DMS153 treated with DMSO at 0.1 percent for 48 hours (cell line): ENCODE measurements at regions not wholly inside any gene's neighbourhood (a gene's known extent, or its start where the extent isn't known, plus 50 kb on each side); places are given as distances from the start of the nearest gene placed in this dataset.
"Not testable (repeated sequence)": the region's sequence is repeated elsewhere in the genome, so short reads cannot be mapped to it uniquely, and the experiment has no call there.

Source experiments
- DNase-seq: peaks from one replicate; lab custom pipeline; 2025; ENCODE audit not compliant: unreplicated experiment; lab: John Stamatoyannopoulos, UW

- no peak for DNase-seq
These were observed 229.8 kb upstream of the TEX13C start for GRCh38 chrX:125089761-125090445.

DNA sequence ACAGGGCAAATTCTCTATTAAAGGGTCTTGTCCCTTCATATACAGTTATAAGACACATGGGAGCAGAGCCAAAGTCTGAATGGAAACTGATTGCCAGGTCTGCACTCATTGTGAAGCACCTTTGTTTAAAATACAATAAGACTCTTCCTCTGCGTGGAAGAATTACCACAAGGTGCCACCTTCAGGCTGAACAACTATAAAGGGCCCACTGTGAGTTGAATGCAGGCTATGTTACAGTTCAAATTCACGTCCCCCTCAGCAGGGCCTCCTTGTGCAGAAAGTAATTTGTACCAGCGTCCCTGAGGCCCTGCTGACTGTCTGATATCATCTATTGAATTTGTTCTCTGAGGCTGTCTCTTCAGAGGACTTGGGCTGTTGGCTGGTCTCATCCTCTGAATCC lies 225.8 kb upstream of the TEX13C start:
- no peak for DNase-seq

DNA sequence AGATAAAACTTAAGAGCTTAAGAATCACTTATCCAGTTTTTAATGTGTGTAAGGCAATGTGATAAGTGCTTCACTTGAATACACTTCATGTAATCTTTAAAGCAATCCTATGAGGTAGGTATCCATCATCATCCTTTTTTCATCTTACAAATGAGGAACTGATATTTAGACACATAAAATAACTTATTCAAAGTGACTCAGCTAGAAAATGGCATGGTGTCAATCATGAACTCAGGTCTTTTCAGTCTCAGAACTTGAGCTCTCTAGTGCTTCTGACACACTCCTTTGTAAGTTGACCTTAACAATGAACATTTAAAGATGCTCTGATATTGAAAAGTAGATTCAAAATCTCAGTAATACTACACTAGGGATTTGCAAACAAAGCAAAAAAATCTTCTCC lies 224.8 kb upstream of the TEX13C start:
- DNase-seq, result no peak

DNA sequence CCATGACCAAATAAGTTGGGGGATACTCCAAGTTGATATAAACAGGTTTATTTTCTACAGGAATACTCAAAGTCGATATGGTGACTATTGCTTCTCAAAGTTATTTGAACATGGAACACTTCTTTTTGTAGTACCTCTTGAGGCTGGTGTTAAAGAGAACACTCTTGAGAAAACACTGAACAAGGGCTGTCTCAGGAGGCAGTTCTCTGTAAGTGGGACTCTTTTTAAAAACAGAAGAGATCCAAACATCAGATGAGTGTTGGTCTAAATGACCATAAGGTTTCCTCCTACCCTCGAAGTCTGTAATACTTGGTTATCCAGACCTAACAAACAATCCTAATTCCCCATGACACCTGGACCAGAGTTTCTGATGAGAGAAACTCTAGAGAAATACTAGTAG lies 223.2 kb upstream of the TEX13C start:
- no peak for DNase-seq

- no peak for DNase-seq
These were observed 222.8 kb upstream of the TEX13C start for GRCh38 chrX:125096870-125097269.

- DNase-seq, result no peak
These were observed 217.5 kb upstream of the TEX13C start for GRCh38 chrX:125101971-125102755.

DNA sequence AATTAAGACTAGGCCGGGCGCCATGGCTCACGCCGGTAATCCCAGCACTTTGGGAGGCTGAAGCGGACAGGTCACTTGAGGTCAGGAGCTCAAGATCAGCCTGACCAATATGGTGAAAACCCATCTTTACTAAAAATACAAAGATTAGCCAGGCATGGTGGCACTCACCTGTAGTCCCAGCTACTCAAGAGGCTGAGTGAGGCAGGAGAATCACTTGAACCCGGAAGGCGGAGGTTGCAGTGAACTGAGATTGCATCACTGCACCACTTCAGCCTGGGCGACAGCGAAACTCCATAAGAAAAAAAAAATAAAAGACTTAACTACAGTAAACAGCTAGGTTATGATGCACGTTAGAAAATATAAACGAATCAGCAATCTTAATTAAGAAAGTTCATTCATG lies 216.0 kb upstream of the TEX13C start:
- DNase-seq, result no peak

GRCh38 chrX:125108921-125109320 lies 210.8 kb upstream of the TEX13C start:
- no peak for DNase-seq

DNA sequence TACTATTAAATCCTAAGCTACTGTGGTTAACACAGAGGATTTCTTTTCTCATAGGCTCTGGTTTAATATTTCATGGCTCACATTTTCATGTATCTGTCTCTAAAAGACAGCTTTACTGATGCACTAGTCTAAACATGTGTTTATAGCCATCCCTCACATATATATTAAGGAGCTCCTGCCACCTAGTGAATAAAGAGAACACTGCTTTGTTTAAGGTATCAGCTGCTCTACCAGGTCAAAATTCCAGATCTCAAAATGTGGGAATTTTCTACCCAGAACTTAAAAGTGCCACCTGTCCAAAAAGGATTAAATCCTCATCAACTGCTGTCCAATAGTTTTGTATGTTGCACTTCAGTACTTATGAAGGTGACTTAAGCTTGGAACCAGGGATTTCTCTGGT lies 188.5 kb upstream of the TEX13C start:
- DNase-seq, result peak; percentile 26

DNA sequence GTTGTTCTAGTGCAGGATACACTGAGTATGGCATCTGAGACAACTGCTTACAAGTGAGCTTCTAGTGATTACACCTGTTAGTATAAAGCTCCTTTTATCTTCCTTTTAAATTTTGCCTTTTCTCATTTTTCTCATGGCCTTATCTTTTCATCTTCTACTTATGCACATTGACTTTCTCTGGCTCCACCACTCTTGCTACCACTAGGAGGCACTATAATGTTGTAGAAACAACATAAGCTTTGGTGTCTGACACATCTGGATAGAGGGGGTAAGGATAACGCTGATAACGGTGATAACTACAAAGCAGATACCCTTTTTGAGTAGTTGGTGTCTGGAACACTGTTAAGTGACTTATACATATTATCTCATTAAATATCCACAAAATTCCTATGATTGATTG lies 187.4 kb upstream of the TEX13C start:
- no peak for DNase-seq

- DNase-seq, result no peak
These were observed 182.2 kb upstream of the TEX13C start for GRCh38 chrX:125137521-125137920.

- DNase-seq, result no peak
These were observed 169.4 kb upstream of the TEX13C start for GRCh38 chrX:125150231-125150630.

DNA sequence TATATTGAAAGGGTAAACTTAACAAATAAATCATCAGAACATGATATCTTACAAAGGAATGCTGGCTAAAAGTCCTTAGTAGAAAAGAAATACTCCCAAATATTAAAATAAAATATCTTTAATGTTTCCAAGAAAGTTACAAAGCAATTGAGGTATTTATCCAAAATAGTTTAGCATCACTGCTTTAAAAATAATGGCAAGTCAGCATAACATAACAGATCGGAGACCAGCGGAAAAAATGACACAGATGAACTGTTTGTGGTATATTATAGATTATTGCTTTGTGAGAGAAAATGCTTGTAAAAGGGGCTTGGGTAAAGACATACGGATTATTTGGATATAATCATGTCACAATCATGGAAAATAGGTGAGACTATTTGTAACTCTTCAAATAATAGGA lies 168.5 kb upstream of the TEX13C start:
- no peak for DNase-seq

GRCh38 chrX:125152011-125152410 lies 167.7 kb upstream of the TEX13C start:
- DNase-seq, result no peak

DNA sequence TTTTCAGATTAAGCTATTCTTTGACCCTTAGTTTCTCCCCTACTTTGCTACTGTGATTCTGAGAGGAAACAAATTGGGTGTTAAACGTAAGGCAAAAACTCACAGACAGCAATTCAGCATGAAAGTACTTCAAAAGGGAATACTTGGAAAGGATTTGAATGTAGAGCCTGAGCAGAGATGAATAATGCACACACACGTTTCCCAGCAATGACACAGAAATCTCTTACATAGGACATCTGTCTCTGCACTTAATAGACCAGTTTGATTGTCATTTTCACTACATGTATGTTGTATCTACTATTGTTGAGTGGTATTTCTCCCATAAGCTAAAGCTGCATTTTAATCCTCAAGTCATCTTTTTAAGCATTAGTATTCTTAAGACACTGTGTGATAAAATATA lies 166.1 kb upstream of the TEX13C start:
- no peak for DNase-seq

DNA sequence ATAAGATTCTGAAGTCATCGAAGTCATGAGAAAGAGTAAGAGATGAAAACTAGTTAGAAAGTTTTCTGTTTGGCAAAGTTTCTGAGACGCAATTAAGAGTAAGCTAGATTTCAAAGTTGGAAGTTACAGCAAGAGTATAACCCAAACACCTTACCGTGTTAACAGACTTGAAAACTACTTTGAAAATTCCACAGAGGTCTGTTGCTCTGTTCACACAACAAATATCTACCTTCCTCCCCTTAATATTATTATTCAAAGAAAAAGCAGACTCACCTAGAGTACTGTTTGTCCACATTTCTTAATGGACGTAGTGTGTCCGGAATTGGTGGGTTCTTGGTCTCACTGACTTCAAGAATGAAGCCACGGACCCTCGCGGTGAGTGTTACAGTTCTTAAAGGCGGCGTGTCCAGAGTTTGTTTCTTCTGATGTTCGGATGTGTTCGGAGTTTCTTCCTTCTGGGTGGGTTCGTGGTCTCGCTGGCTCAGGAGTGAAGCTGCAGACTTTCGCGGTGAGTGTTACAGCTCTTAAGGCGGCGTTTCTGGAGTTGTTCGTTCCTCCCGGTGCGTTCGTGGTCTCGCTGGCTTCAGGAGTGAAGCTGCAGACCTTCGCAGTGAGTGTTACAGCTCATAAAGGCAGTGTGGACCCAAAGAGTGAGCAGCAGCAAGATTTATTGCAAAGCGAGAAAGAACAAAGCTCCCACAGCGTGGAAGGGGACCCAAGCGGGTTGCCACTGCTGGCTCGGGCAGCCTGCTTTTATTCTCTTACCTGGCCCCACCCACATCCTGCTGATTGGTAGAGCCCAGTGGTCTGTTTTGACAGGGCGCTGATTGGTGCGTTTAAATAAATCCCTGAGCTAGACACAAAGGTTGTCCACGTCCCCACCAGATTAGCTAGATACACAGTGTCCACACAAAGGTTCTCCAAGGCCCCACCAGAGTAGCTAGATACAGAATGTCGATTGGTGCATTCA lies 165.1 kb upstream of the TEX13C start:
- not testable (repeated sequence) for DNase-seq

DNA sequence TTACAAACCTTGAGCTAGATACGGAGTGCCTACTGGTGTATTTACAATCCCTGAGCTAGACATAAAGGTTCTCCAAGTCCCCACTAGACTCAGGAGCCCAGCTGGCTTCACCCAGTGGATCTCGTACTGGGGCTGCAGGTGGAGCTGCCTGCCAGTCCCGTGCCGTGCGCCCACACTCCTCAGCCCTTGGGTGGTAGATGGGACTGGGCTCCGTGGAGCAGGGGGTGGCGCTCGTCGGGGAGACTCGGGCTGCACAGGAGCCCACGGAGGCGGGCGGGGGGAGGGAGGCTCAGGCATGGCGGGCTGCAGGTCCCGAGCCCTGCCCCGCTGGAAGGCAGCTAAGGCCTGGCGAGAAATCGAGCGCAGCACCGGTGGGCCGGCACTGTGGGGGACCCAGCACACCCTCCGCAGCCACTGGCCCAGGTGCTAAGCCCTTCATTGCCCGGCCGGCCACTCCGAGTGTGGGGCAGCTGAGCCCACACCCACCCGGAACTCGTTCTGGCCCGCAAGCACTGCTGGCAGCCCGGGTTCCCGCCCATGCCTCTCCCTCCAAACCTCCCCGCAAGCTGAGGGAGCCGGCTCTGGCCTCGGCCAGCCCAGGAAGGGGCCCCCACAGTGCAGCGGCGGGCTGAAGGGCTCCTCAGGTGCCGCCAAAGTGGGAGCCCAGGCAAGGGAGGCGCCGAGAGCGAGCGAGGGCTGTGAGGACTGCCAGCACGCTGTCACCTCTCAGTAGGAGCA lies 164.2 kb upstream of the TEX13C start:
- not testable (repeated sequence) for DNase-seq

DNA sequence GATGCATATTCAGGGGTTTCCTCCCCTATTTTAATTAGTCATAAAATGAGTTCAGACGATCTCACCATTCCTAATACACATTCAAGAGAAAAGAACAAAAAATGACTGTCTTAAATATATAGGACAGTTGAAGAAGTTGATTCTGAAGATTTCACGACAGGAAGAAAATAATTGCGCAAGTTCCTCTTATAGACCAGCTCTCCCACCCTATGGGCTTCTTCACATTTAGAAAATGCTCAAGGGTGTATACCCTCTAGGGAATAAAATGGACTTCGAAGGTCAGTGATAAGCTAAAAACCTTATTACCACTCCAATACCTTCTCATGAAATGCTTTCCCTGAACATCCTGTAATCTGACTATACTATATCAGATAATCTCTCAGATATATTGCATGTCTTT lies 149.2 kb upstream of the TEX13C start:
- no peak for DNase-seq

GRCh38 chrX:125172531-125172930 lies 147.1 kb upstream of the TEX13C start:
- no peak for DNase-seq

DNA sequence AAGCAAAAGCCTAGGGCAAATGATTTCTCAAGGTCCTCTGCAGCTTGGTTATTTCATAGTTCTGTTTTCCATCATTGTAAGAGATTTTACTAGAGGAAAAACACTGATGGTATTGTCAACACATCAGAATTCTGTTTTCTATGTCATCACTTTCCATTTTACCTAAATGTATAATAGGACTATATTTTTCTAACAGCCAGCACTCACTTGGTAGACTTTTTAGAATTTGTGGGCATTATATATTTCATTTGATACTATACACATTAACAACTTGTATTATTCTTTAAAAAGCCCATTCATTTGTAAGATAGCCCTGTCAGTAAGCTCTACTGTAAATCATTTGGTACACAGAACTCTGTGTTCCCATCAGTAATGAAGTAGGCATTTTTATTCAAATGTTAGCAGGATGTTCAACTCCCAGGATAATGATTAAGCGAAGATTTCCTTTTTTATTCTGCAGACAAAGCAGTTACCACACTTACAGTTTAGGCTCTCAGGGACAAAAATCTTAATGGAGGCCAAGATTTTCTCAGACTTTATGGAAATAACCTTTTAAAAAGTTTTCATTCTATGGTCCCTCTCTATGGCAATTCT lies 143.6 kb upstream of the TEX13C start:
- no peak for DNase-seq
